Thyroid gland (tissue), 4 donors: ENCODE measurements at regions not wholly inside any gene's neighbourhood (a gene's known extent, or its start where the extent isn't known, plus 50 kb on each side); places are given as distances from the start of the nearest gene placed in this dataset.
A peak's percentile ranks its signal among the peaks of the same experiment; 100 is the strongest.

Source experiments
- DNase-seq, 2 donors: peaks; one replicate each; pipeline ENCODE4 v3.0.0-alpha.2; 2019
- H3K27ac ChIP-seq, 3 donors: fragments of 200-600 bp; sonication (generic); 1 replicate in 2 of 3; 2 replicates in 1 of 3; pipeline ENCODE4 v1.5.1; 2016 to 2019; ENCODE audit warnings: mild to moderate bottlenecking in 1 of 3, moderate library complexity in 1 of 3
- H3K27me3 ChIP-seq: fragments of 200-600 bp; sonication (generic); one replicate; pipeline ENCODE4 v1.5.1; 2019
- H3K36me3 ChIP-seq, 2 donors: fragments of 200-600 bp; sonication (generic); one replicate each; pipeline ENCODE4 v1.5.1; 2016 to 2019
- H3K4me1 ChIP-seq, 2 donors: fragments of 200-600 bp; sonication (generic); one replicate each; pipeline ENCODE4 v1.5.1; 2017 to 2019
- H3K4me3 ChIP-seq, 3 donors: fragments of 200-600 bp; sonication (generic); replicated peaks in 1 of 3; 1 replicate in 2 of 3; 2 replicates in 1 of 3; pipeline ENCODE4 v1.5.1; 2016; ENCODE audit warnings: mild to moderate bottlenecking in 1 of 3
- H3K9me3 ChIP-seq: fragments of 200-600 bp; sonication (generic); one replicate; pipeline ENCODE4 v1.5.1; 2017
- CTCF ChIP-seq, 6 experiments: fragments of 200-600 bp in 3 of 6; fragments of 450-650 bp in 3 of 6; sonication (generic) in 3 of 6; IDR thresholded peaks; one replicate each; pipeline ENCODE4 v1.5.1; 2016 to 2019; ENCODE audit warnings: antibody characterized with exemption in 6 of 6, mild to moderate bottlenecking in 2 of 6, inconsistent platforms in 1 of 6, moderate library complexity in 1 of 6
- POLR2A ChIP-seq, 2 donors: fragments of 450-650 bp; IDR thresholded peaks; one replicate each; pipeline ENCODE4 v1.6.1; 2017; ENCODE audit warnings: antibody characterized with exemption in 2 of 2, mild to moderate bottlenecking in 2 of 2, moderate library complexity in 1 of 2
- WGBS, 2 donors: methylation state at CpG; one replicate each; pipeline ENCODE4 v1.1.5; 2017; 5-methylcytosine and 5-hydroxymethylcytosine counted together
- intact Hi-C: fragments of 100-400 bp; cut with DNase I; formaldehyde crosslinking; loops from one replicate; pipeline ENCODE4 v1.15.1; 2023

- intact Hi-C loops = loop anchor here (10.0 kb wide), 1 partner anchor 258 kb away; no protein-coding TSS in a partner anchor
- TF ChIP-seq POLR2A (IDR thresholded peaks at IDR 0.05) (no peak), CTCF (IDR thresholded peaks at IDR 0.05) (no peak)
- Histone ChIP-seq H3K9me3 (no peaks in the 10 kb centered on the region), H3K4me3 (no peak overlapping the region), H3K36me3 (no peaks in the 10 kb centered on the region), H3K4me1 (peaks cover 56 to 67% of the 10 kb centered on the region in 2 donors), H3K27me3 (no peaks in the 10 kb centered on the region), H3K27ac (peak overlapping the region; percentile 97 to 99 (median 97))
- peak; percentile 39 to 56 for DNase-seq
- WGBS, 2 donors = 58 to 63% methylated on average over 9 of the region's 12 CpGs
Observed at GRCh38 chr1:234726359-234726943, 116.5 kb upstream of the IRF2BP2 start.

GRCh38 chr1:234725177-234726132 lies 115.5 kb upstream of the IRF2BP2 start:
- Histone ChIP-seq H3K36me3 (no peaks in the 10 kb centered on the region), H3K27me3 (no peaks in the 10 kb centered on the region), H3K4me1 (peaks cover 66 to 77% of the 10 kb centered on the region in 2 donors), H3K4me3 (no peak overlapping the region), H3K27ac (peak overlapping the region; percentile 97 to 99 (median 97)), H3K9me3 (no peaks in the 10 kb centered on the region)
- intact Hi-C loops = loop anchor here (10.0 kb wide), 1 partner anchor 259 kb away; no protein-coding TSS in a partner anchor
- peak; percentile 84 to 90 for DNase-seq
- WGBS, 2 donors = 35 to 42% methylated on average over 12 of the region's 12 CpGs
- no peak for TF ChIP-seq POLR2A (IDR thresholded peaks at IDR 0.05)
- peak in 1 of 6 experiments; percentile 1 for TF ChIP-seq CTCF (IDR thresholded peaks at IDR 0.05)

DNA sequence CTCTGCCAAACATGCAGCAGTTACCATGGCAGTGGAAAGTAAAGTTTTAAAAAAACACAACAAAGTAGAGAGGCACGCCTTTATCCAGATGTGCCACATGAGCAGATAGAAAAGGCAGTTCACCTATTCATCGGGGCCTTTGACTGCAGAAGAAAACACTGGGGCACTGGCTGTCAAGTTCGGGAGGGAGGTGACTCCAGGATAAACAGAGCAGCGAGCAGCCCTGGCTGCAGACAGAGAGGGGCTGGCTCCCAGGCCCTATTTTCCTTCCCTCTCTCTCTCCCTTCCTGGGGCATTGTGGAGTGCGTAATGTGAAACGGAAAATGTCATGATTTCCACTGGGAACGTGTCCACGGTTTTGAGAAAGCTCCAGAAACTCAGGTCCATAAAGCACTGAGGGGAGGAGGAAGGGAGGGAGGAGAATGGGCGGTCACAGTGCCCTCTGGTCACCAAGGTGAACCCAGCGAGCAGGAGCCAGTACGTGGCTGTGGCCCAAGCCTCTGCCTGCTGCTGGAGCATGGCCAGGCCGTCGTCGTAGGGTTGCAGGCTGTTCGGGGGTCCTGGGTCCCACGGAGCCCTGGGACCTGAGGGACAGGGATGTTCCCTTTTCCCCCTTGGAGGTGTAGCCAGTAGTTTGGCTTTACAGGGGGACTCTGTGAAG lies 114.7 kb upstream of the IRF2BP2 start:
- peak in 1 of 2 donors; percentile 54 for TF ChIP-seq POLR2A (IDR thresholded peaks at IDR 0.05)
- TF ChIP-seq CTCF (IDR thresholded peaks at IDR 0.05) = no peak
- peak; percentile 89 for DNase-seq
- no peaks in the 10 kb centered on the region for H3K9me3 ChIP-seq
- peak overlapping the region; percentile 97 to 99 (median 97) for H3K27ac ChIP-seq
- H3K4me1 ChIP-seq = peaks cover 72 to 86% of the 10 kb centered on the region in 2 donors
- H3K36me3 ChIP-seq = no peaks in the 10 kb centered on the region
- intact Hi-C loops = loop anchor here (5.0 to 10.0 kb wide), 2 partner anchors 117 to 260 kb away; no protein-coding TSS in a partner anchor
- H3K4me3 ChIP-seq = no peak overlapping the region
- 0 to 5% methylated on average over 16 of the region's 16 CpGs for WGBS, 2 donors
- no peaks in the 10 kb centered on the region for H3K27me3 ChIP-seq

GRCh38 chr1:234722904-234723720 lies 113.1 kb upstream of the IRF2BP2 start:
- 12 to 22% methylated on average over 26 of the region's 26 CpGs for WGBS, 2 donors
- intact Hi-C loops = loop anchor here (5.0 to 10.0 kb wide), 2 partner anchors 116 to 262 kb away; no protein-coding TSS in a partner anchor
- DNase-seq = peak; percentile 61 to 63
- Histone ChIP-seq H3K4me1 (peaks cover 87 to 96% of the 10 kb centered on the region in 2 donors), H3K4me3 (no peak overlapping the region), H3K27ac (peak overlapping the region; percentile 97 to 100 (median 99)), H3K36me3 (no peaks in the 10 kb centered on the region), H3K27me3 (no peaks in the 10 kb centered on the region), H3K9me3 (no peaks in the 10 kb centered on the region)
- TF ChIP-seq CTCF (IDR thresholded peaks at IDR 0.05) (no peak), POLR2A (IDR thresholded peaks at IDR 0.05) (no peak)
